HCT116 (cell line): ENCODE measurements at regions not wholly inside any gene's neighbourhood (a gene's known extent, or its start where the extent isn't known, plus 50 kb on each side); places are given as distances from the start of the nearest gene placed in this dataset.

Experiments
- ATF3 ChIP-seq: IDR thresholded peaks from 2 replicates; pipeline ENCODE4 v1.6.1; 2012
- CTCF ChIP-seq, 3 experiments: fragments of 200-600 bp in 1 of 3; sonication (generic) in 1 of 3; IDR thresholded peaks in 2 of 3; conservative IDR thresholded peaks in 1 of 3; 2 replicates each; pipeline ENCODE4 v1.5.1; 2012 to 2017; ENCODE audit warnings: low read depth in 2 of 3, low read length in 2 of 3, antibody characterized with exemption in 1 of 3, borderline replicate concordance in 1 of 3, control low read depth in 1 of 3, mild to moderate bottlenecking in 1 of 3, mixed read lengths in 1 of 3, mixed run types in 1 of 3, moderate library complexity in 1 of 3; ENCODE audit not compliant: insufficient read depth in 1 of 3
- EZH2phosphoT487 ChIP-seq: fragments of 200-600 bp; IDR thresholded peaks from 2 replicates; pipeline ENCODE4 v1.6.1; 2018; ENCODE audit warnings: antibody characterized with exemption, borderline replicate concordance
- MAX ChIP-seq: IDR thresholded peaks from 2 replicates; pipeline ENCODE4 v1.6.1; 2012
- POLR2AphosphoS5 ChIP-seq: IDR thresholded peaks from 2 replicates; pipeline ENCODE4 v1.6.1; 2011; ENCODE audit warnings: mild to moderate bottlenecking, low read depth, low read length, moderate library complexity
- RAD21 ChIP-seq: IDR thresholded peaks from 2 replicates; pipeline ENCODE4 v1.6.1; 2012; ENCODE audit warnings: low read depth, mild to moderate bottlenecking
- REST ChIP-seq: IDR thresholded peaks from 2 replicates; pipeline ENCODE4 v1.6.1; 2012; ENCODE audit warnings: low read depth
- ZNF274 ChIP-seq: fragments of 200-500 bp; sonication (Bioruptor generic); IDR thresholded peaks from 2 replicates; pipeline ENCODE4 v1.6.1; 2014; ENCODE audit warnings: mild to moderate bottlenecking, low read depth, low read length, inconsistent platforms

- TF ChIP-seq MAX, result no peak
- TF ChIP-seq EZH2phosphoT487, result no peak
- TF ChIP-seq POLR2AphosphoS5, result no peak
- TF ChIP-seq RAD21, result no peak
- no peak for TF ChIP-seq REST
- no peak for TF ChIP-seq ZNF274
- TF ChIP-seq CTCF (IDR thresholded peaks at IDR 0.05 in 2 of 3, conservative IDR thresholded peaks at IDR 0.05 in 1 of 3; ENCODE audit: borderline replicate concordance in 1 of 3, insufficient read depth in 1 of 3, low read depth in 2 of 3, low read length in 2 of 3), result no peak
- TF ChIP-seq ATF3, result no peak
Observed at GRCh38 chr2:177078416-177078815, 134.2 kb upstream of the HNRNPA3 start.
